Glomerular visceral epithelial cell (primary cell): ENCODE measurements at regions not wholly inside any gene's neighbourhood (a gene's known extent, or its start where the extent isn't known, plus 50 kb on each side); places are given as distances from the start of the nearest gene placed in this dataset.

Source experiments
- DNase-seq: peaks from one replicate; pipeline ENCODE4 v3.0.0-alpha.2; 2016; ENCODE audit errors: extremely low spot score

- no peak for DNase-seq
These were observed 141.3 kb upstream of the LRRC7 start for GRCh38 chr1:69426401-69426800.

- no peak for DNase-seq
These were observed 134.6 kb upstream of the LRRC7 start for GRCh38 chr1:69433073-69433472.

GRCh38 chr1:69436151-69436550, 131.6 kb upstream of the LRRC7 start:
- DNase-seq, result no peak

- DNase-seq, result no peak
These were observed 129.5 kb upstream of the LRRC7 start for GRCh38 chr1:69438056-69438795.

GRCh38 chr1:69441496-69441895, 126.2 kb upstream of the LRRC7 start:
- no peak for DNase-seq

GRCh38 chr1:69451196-69451595, 116.5 kb upstream of the LRRC7 start:
- no peak for DNase-seq

- no peak for DNase-seq
These were observed 112.0 kb upstream of the LRRC7 start for GRCh38 chr1:69455718-69456117.

- DNase-seq, result no peak
These were observed 108.5 kb upstream of the LRRC7 start for GRCh38 chr1:69459244-69459643.

- DNase-seq, result no peak
These were observed 92.7 kb upstream of the LRRC7 start for GRCh38 chr1:69475021-69475420.

GRCh38 chr1:69479734-69480133, 88.0 kb upstream of the LRRC7 start:
- DNase-seq, result no peak

GRCh38 chr1:69483246-69483645, 84.5 kb upstream of the LRRC7 start:
- DNase-seq, result no peak

- DNase-seq, result peak; percentile 37
These were observed 82.1 kb upstream of the LRRC7 start for GRCh38 chr1:69485616-69486015.

- no peak for DNase-seq
These were observed 76.3 kb upstream of the LRRC7 start for GRCh38 chr1:69491416-69491815.

GRCh38 chr1:69492286-69492685, 75.4 kb upstream of the LRRC7 start:
- peak; percentile 29 for DNase-seq

GRCh38 chr1:69494221-69494620, 73.5 kb upstream of the LRRC7 start:
- no peak for DNase-seq

- no peak for DNase-seq
These were observed 70.1 kb upstream of the LRRC7 start for GRCh38 chr1:69497441-69498221.

GRCh38 chr1:69498711-69499110, 69.0 kb upstream of the LRRC7 start:
- DNase-seq, result no peak

- no peak for DNase-seq
These were observed 68.4 kb upstream of the LRRC7 start for GRCh38 chr1:69499203-69499803.

- no peak for DNase-seq
These were observed 64.7 kb upstream of the LRRC7 start for GRCh38 chr1:69502991-69503390.

- DNase-seq, result no peak
These were observed 62.9 kb upstream of the LRRC7 start for GRCh38 chr1:69504730-69505252.

GRCh38 chr1:69506311-69506710, 61.4 kb upstream of the LRRC7 start:
- DNase-seq, result no peak

GRCh38 chr1:69506721-69507120, 61.0 kb upstream of the LRRC7 start:
- DNase-seq, result no peak

GRCh38 chr1:69510026-69510425, 57.7 kb upstream of the LRRC7 start:
- DNase-seq, result no peak
